Caco-2 (cell line): ENCODE measurements at regions not wholly inside any gene's neighbourhood (a gene's known extent, or its start where the extent isn't known, plus 50 kb on each side); places are given as distances from the start of the nearest gene placed in this dataset.

Source experiments
- BruUV-seq: library from RNA; stranded (reverse); fragments of 400-500 nt; replicated peaks from 2 replicates; lab custom pipeline; 2021; lab: Mats Ljungman, UMichigan
- CTCF ChIA-PET: fragments of 300-600 bp; sonication (Branson Sonifier 250); formaldehyde crosslinking; loops from one replicate; lab custom pipeline; 2022; ENCODE audit warnings: antibody characterized with exemption; lab: Charles Lee
- POLR2A ChIA-PET: fragments of 300-600 bp; sonication (Branson Sonifier 250); formaldehyde crosslinking; loops from one replicate; lab custom pipeline; 2022; ENCODE audit warnings: antibody characterized with exemption; lab: Charles Lee
- DNase-seq, 2 experiments: peaks; one replicate each; pipeline versions ENCODE4 v3.0.0 to v3.0.0-alpha.2; 2020 to 2022
- H3K27me3 ChIP-seq: replicated peaks from 2 replicates; pipeline ENCODE4 v1.6.0; 2011; ENCODE audit warnings: low read length; ENCODE audit not compliant: control insufficient read depth, insufficient read depth
- H3K36me3 ChIP-seq: 2 replicates; pipeline ENCODE4 v1.5.1; 2011; ENCODE audit warnings: low read length; ENCODE audit not compliant: control insufficient read depth, insufficient read depth
- H3K4me1 ChIP-seq: fragments of 250-450 bp; sonication (Bioruptor Pico); 2 replicates; pipeline ENCODE4 v1.5.1; 2020; ENCODE audit warnings: mild to moderate bottlenecking
- H3K4me3 ChIP-seq: 2 replicates; pipeline ENCODE4 v1.5.1; 2011; ENCODE audit warnings: low read depth, mild to moderate bottlenecking, control low read depth, low read length
- H3K9me3 ChIP-seq: fragments of 250-450 bp; sonication (Bioruptor Pico); 2 replicates; pipeline ENCODE4 v1.5.1; 2020; ENCODE audit warnings: mild to moderate bottlenecking, moderate library complexity
- H3K27ac Mint-ChIP-seq: one replicate; pipeline ENCODE4 v1.8.0; 2022; ENCODE audit warnings: mixed read lengths; ENCODE audit not compliant: unreplicated experiment
- H3K27me3 Mint-ChIP-seq: one replicate; pipeline ENCODE4 v1.8.0; 2022; ENCODE audit warnings: mixed read lengths; ENCODE audit not compliant: insufficient read depth, unreplicated experiment
- H3K36me3 Mint-ChIP-seq: one replicate; pipeline ENCODE4 v1.8.0; 2022; ENCODE audit warnings: mild to moderate bottlenecking, mixed read lengths; ENCODE audit not compliant: insufficient read depth, unreplicated experiment
- H3K4me1 Mint-ChIP-seq: one replicate; pipeline ENCODE4 v1.8.0; 2022; ENCODE audit warnings: low read depth, mixed read lengths; ENCODE audit not compliant: unreplicated experiment
- H3K4me3 Mint-ChIP-seq: one replicate; pipeline ENCODE4 v1.8.0; 2022; ENCODE audit warnings: mild to moderate bottlenecking, moderate library complexity, mixed read lengths; ENCODE audit not compliant: unreplicated experiment
- H3K9me3 Mint-ChIP-seq: one replicate; pipeline ENCODE4 v1.8.0; 2022; ENCODE audit warnings: mixed read lengths; ENCODE audit not compliant: unreplicated experiment
- CTCF ChIP-seq, 2 experiments: fragments of 200-600 bp in 1 of 2; IDR thresholded peaks; 1 replicate in 1 of 2; 2 replicates in 1 of 2; pipeline versions ENCODE4 v1.5.1 to v1.8.0; 2011 to 2022; ENCODE audit warnings: antibody characterized with exemption in 1 of 2, control low read depth in 1 of 2, inconsistent platforms in 1 of 2, low read depth in 1 of 2, low read length in 1 of 2, mild to moderate bottlenecking in 1 of 2, moderate library complexity in 1 of 2; ENCODE audit not compliant: insufficient read depth in 1 of 2, severe bottlenecking in 1 of 2, unreplicated experiment in 1 of 2
- intact Hi-C: fragments of 100-400 bp; cut with micrococcal nuclease; formaldehyde crosslinking; loops from one replicate; pipeline ENCODE4 v1.10.0; 2022; ENCODE audit not compliant: unreplicated experiment

GRCh38 chr6:71721642-71722041 lies 164.7 kb upstream of the RIMS1 start:
- H3K27ac Mint-ChIP-seq: no peak overlapping the region
- TF ChIP-seq CTCF (IDR thresholded peaks at IDR 0.05; ENCODE audit: insufficient read depth in 1 of 2, low read depth in 1 of 2, low read length in 1 of 2, severe bottlenecking in 1 of 2, unreplicated experiment in 1 of 2): no peak
- H3K4me1 ChIP-seq: 0 out of 2 replicates have a peak, but pooled peaks cover 11% of the 10 kb centered on the region
- H3K36me3 Mint-ChIP-seq: no peaks in the 10 kb centered on the region
- no peaks in the 10 kb centered on the region for H3K9me3 ChIP-seq
- H3K27me3 ChIP-seq: no peaks in the 10 kb centered on the region
- peaks cover 10% of the 10 kb centered on the region for H3K4me1 Mint-ChIP-seq
- POLR2A ChIA-PET: no interaction called here
- no TSS peak for BruUV-seq
- intact Hi-C loops: no loop called here
- no peaks in the 10 kb centered on the region for H3K36me3 ChIP-seq
- H3K4me3 ChIP-seq: no peak overlapping the region
- H3K4me3 Mint-ChIP-seq: no peak overlapping the region
- DNase-seq: no peak
- peaks cover 12% of the 10 kb centered on the region for H3K9me3 Mint-ChIP-seq
- H3K27me3 Mint-ChIP-seq: no peaks in the 10 kb centered on the region
- CTCF ChIA-PET: no interaction called here

- DNase-seq: no peak
- 0 out of 2 replicates have a peak, but pooled peaks cover 11% of the 10 kb centered on the region for H3K4me1 ChIP-seq
- Mint-ChIP-seq H3K27ac (no peak overlapping the region), H3K27me3 (no peaks in the 10 kb centered on the region), H3K36me3 (no peaks in the 10 kb centered on the region), H3K4me1 (peaks cover 10% of the 10 kb centered on the region), H3K4me3 (no peak overlapping the region), H3K9me3 (peaks cover 12% of the 10 kb centered on the region)
- no peak overlapping the region for H3K4me3 ChIP-seq
- no TSS peak for BruUV-seq
- no peaks in the 10 kb centered on the region for H3K36me3 ChIP-seq
- TF ChIP-seq CTCF (IDR thresholded peaks at IDR 0.05; ENCODE audit: insufficient read depth in 1 of 2, low read depth in 1 of 2, low read length in 1 of 2, severe bottlenecking in 1 of 2, unreplicated experiment in 1 of 2): no peak
- intact Hi-C loops: no loop called here
- H3K27me3 ChIP-seq: no peaks in the 10 kb centered on the region
- ChIA-PET CTCF (no interaction called here), POLR2A (no interaction called here)
- no peaks in the 10 kb centered on the region for H3K9me3 ChIP-seq
These were observed 163.6 kb upstream of the RIMS1 start for GRCh38 chr6:71722736-71723135.

- H3K27me3 ChIP-seq: no peaks in the 10 kb centered on the region
- POLR2A ChIA-PET: no interaction called here
- no peak for TF ChIP-seq CTCF (IDR thresholded peaks at IDR 0.05; ENCODE audit: insufficient read depth in 1 of 2, low read depth in 1 of 2, low read length in 1 of 2, severe bottlenecking in 1 of 2, unreplicated experiment in 1 of 2)
- DNase-seq: no peak
- CTCF ChIA-PET: interaction anchor here (0.6 kb wide), 1 partner anchor 889 kb away, joined by 4 read pairs; no protein-coding TSS in a partner anchor
- H3K36me3 Mint-ChIP-seq: no peaks in the 10 kb centered on the region
- H3K27me3 Mint-ChIP-seq: no peaks in the 10 kb centered on the region
- no peaks in the 10 kb centered on the region for H3K36me3 ChIP-seq
- H3K9me3 Mint-ChIP-seq: peaks cover 12% of the 10 kb centered on the region
- H3K4me3 ChIP-seq: no peak overlapping the region
- no TSS peak for BruUV-seq
- no peak overlapping the region for H3K27ac Mint-ChIP-seq
- H3K4me1 ChIP-seq: 0 out of 2 replicates have a peak, but pooled peaks cover 11% of the 10 kb centered on the region
- no peak overlapping the region for H3K4me3 Mint-ChIP-seq
- H3K9me3 ChIP-seq: no peaks in the 10 kb centered on the region
- intact Hi-C loops: no loop called here
- peaks cover 10% of the 10 kb centered on the region for H3K4me1 Mint-ChIP-seq
These were observed 161.8 kb upstream of the RIMS1 start for GRCh38 chr6:71724456-71725125.
